Posterior cingulate gyrus (tissue), 11 donors: ENCODE measurements at regions not wholly inside any gene's neighbourhood (a gene's known extent, or its start where the extent isn't known, plus 50 kb on each side); places are given as distances from the start of the nearest gene placed in this dataset.

Experiments used
- DNase-seq, 10 donors: peaks; one replicate each; pipeline versions ENCODE4 v3.0.0 to v3.0.0-alpha.2; 2020 to 2021; ENCODE audit warnings: mixed read lengths in 3 of 10
- intact Hi-C: fragments of 100-400 bp; cut with DNase I; formaldehyde crosslinking; loops from one replicate; pipeline ENCODE4 v1.15.1; 2023

DNA sequence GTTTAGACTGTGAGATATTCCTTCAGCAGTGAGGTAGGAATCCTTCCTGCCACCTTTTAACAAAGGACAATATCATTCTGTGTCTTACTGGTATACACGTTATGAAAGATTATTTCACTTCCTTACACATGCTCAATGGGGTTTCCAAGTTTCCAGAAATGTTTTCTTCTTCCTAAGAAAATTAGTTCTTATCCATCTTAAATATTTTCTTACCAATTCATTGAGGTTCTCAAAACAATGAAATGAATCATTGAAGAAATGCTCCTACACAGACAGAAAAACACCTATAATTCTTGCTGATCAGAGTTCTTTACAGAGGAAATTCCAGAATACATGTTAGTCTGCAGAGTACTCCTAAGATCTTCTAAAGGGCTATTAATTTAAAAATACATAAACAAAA is 51.4 kb upstream of the SEC61G start:
- no peak for DNase-seq

DNA sequence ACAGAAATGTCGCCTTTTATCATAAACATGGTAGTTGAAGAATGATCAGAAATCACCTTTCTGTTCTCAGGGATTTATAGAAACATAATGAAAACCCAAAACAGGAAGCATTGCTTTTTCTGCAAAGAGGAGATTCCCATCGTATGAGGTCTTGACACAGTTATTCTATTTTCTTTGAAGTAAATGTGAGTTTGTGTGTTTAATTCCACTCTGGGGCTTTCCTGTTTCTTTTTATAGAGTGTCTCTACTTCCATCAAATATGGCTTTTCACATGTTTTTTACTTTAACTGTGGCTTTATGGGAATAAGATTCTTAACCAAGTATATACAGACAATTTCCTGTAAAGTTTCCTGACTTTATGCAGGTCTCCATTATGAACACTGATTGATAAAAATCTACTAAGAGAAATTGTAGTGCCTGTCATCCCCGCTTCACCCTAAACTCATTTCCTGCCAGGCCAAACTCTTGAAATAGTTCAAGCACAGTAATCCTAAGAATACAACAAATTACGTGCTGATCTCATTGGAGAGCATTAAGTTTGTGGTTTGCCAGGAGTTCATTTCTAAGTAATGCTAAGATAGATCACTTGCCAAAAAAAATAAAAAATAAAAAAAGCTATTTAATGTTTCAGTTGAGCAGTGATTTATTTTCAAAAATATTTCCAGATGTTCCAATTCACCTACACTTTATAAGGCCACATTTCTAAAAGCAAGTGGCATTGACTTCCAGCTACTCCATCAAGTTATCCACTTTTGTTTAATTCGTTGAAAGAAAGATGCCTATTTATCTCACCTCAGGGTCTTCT is 52.2 kb upstream of the SEC61G start:
- intact Hi-C loops: no loop called here
- DNase-seq: no peak

More for the DNA sequence above, 51.4 kb upstream of the SEC61G start:
- intact Hi-C loops: no loop called here

DNA sequence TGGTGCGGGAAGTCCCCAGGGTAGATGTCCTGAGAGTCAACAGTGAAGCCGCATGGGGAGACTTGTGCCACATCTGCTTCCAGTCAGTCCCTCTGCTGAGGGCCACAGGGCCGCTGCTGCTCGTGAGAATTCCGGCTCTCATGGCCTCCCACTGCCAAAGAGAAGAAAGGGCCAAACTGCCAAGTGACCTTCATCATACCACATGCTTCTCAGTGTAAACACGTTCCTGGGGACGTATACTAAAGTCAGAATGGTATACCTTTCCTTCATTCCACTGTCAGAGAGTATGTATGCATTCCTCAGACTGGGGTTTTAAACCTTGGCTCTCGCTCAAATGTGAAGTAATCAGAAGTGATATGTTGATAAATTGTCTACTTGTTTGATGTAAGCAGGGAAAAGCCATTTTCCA is 52.8 kb upstream of the SEC61G start:
- DNase-seq: no peak
- intact Hi-C loops: no loop called here

DNA sequence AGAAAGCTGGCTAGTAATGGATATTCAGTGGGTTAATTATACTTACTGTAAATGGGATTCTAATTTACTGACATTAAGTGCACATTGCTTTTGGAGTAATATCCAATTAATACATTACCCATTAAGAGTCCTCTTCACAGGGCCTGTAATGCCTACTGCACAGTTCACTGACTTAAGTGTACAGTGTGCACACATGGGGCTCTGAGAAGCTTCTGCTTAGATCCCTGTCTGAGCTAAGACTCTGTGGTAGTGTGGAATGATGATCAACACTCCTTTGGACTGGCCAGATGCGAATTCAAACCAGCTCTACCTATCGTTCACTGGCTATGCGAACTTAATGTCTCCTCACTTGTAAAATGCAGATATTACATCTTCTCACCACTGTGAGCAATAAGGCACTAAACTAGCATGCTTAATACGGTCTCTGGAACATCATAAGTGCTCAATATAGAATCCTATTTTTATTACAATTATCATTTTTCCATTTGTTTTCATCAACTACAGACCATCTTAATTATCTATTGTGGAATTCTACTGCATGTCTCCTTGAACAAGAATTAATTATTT is 53.8 kb upstream of the SEC61G start:
- intact Hi-C loops: no loop called here
- DNase-seq: no peak

DNA sequence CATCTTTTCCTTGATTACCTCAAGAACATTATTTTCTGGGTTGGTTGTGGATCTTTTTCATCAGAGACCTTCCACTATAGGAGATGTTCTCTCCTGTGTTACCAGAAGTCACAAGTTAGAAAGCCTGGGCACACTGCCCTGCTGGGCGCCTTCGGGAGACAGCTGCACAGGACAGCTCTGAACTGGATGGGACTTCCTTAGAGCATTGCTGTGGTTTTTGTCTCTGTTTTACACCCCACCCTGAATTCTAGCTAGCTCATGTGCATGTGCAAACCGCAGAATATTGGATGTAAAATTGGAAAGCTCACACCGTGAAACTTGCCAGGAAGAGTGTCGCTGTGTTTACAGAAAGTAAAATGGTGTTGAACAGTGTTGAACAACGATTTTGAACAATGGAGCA is 54.4 kb upstream of the SEC61G start:
- DNase-seq: no peak
- intact Hi-C loops: no loop called here

DNA sequence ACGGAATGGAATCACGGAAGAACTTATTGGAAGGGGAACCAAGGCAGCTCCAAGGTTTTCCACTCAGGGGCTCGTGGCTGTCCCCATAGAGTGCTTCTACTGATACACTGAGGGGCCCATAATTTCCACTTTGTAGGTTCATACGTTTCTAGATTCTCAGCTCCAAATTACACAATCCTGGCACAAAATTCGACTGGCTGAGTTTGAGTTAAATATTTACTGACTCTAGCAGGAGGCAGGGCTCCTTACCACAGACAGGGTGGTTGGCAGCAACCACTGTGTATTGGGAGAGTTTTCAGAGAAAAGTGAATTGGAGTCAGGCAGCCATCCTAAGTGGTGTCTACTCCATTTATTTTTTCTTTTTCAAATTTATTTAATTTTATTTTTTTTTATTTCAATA is 55.4 kb upstream of the SEC61G start:
- intact Hi-C loops: no loop called here
- DNase-seq: no peak

DNA sequence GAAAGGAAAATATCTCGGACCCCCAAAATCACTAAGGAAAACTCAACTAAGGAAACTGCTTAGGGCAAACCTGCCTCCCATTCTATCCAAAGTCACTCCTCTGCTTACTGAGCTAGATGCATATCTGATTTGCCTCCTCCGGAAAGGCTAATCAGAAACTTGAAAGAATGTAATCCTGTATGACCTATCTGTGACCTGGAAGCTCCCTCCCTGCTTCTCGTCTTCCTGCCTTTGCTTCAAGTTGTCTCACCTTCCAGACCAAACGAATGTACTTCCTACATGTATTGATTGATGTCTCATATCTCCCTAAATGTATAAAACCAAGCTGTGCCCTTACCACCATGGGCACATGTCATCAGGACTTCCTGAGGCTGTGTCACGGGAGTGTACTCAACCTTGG is 58.1 kb upstream of the SEC61G start:
- no peak for DNase-seq
- intact Hi-C loops: no loop called here

DNA sequence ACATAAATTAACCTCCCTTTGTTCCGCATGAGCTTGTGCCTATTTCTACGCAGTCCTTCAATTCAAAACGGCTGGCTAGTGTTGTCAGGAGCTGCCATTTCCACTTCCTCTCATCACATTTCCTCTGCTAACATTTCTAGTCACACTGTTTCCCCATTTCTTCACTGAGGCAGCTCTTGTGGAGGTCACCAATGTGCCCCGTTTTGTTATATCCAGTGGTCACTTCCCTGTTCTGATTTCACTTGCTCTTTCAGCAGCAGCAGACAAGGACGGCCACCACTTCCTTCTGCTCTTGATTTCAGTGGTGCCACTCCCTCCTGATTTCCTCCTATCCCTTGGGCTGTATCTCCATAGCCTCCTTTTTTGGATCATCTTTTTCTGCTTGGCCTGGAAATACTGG is 64.8 kb upstream of the SEC61G start:
- DNase-seq: no peak
- intact Hi-C loops: no loop called here

DNA sequence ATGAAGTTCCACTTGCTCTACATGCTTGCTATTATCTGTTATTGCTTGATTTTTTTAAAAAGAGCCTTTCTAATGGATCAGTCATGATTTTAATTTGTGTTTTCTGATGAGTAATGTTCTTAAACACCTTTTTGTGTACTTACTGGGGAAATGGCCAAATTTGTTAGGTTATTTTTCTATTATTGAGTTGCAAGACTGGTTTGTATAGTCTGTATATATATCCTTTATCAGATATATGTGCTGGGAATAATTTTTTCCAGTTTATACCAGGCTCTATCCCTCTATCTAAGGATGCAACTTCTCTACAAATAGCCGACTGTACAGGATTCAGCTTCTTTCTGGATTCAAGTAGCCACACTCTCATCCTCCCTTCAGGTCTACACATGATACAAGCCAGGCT is 65.6 kb upstream of the SEC61G start:
- intact Hi-C loops: no loop called here
- DNase-seq: no peak

DNA sequence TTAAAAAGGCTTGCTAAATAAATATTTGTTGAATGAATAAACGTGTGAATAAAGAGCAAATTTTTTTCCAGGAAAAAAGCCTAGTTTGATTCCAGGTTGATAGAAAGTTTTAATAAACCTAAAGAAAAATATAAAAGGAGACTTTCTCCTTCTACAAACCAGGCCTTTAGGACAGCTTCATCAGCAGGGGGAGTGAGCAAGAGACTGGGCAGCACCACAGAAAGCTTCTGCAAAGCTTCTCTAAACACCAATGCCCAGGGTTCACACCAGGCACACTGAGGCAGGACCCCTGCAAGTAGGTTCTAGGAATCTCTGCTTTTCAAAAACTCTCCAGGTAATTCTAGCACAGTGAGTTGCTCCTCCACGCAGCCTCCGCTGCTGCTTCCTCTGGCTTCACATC is 66.4 kb upstream of the SEC61G start:
- no peak for DNase-seq
- intact Hi-C loops: no loop called here

DNA sequence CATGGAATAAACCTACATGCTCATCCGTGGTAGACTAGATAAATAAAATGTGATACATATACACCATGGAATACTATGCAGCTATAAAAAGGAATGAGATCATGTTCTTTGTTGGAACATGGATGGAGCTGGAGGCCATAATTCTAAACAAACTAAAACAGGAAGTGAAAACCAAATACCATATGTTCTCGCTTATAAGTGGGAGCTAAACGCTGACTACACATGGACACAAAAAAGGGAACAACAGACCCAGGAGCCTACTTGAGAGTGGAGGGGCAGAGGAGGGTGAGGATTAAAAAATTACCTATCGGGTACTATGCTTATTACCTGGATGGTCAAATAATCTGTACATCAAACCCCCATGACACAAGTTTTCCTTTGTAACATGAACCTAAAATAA is 68.7 kb upstream of the SEC61G start:
- DNase-seq: no peak
- intact Hi-C loops: no loop called here

DNA sequence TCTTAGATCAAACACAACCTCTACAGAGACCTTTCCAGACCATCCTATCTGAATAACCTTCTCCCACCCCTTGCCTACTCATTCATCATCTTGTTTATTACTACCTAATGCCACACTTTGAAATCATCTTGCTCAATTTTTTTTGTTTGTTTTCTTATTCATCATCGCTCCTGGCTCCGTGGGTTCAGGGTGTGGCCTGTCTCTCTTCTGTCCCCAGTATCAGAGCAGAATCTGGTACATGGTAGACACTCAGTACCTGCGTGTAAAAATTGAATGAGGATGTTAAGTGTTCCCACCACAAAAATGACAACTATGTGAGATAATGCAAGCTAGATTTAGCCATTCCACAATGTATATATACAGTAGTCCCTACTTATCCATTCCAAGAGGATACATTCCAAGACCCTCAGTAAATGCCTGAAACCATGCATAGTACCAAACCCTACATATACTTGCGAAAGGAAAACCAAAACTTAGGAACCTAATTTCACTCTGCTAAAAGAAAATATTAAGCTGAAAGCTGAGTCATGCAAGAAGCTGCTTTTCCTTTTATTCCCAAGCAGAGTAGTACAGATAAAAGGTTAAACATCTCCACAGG is 72.1 kb upstream of the SEC61G start:
- intact Hi-C loops: no loop called here

DNA sequence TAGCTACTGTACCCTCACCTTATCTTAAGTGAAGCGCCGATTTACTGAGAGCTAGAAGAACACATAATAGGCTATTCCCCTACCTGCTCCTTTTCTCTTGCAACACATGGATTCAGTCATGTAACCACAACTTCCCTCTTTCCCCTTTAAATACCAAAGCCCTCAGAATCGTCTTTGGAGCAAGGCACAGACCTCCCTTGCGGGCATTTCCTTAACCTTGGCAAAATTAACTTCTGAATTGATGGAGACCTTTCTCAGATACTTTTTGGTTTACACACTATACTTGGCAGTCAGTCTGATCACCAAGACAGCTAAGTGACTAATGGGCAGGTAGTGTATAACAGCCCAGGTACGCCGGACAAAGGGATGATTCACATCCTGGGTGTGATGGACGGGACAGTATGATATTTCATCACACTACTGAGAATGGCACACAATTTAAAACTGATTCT is 72.7 kb upstream of the SEC61G start:
- intact Hi-C loops: no loop called here
- DNase-seq: no peak

More for the DNA sequence above, 72.1 kb upstream of the SEC61G start:
- DNase-seq: no peak

DNA sequence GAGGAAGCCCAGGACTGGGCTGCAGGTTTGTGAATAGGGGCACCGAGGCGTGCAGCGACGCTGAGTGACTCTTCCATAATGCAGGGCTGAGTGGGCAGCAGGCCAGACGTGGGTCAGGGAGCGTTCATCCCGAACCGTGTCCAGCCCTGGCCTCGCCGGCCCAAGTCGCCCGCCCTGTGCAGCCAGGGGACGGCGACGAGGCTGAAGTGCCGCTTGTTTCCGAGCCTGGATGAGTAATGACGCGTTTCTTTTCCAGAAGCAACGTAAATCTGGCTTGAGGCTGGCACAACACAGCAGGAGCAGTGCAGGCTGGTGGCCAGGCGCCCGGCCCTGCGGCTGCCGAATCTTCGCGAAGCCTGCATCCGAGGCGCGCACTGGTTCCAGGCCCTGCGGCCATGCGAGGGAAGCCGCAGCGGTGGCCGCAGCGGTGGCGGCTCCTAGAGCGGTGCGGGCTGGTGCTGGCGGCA is 74.0 kb upstream of the SEC61G start:
- DNase-seq: peak in 2 of 10 donors; percentile 76 to 83
- intact Hi-C loops: no loop called here

DNA sequence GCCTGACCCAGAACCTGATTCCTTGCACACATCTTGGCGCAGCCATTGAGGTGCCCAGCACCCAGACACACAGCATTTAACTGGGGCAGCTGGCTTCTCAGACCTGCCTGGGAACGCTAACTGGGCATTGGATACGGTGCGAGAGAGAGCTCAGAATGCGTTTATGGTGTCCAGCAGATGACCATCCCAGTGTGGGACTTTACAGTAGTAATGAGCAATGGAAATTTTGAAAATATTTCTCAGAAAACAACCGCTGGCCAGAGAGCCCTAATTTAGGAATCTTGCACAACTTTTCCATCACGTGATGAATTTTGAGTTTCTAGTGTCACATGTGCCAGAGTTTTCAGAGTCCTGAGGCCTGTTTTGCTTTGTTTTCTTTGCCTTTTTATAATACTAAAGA is 78.2 kb upstream of the SEC61G start:
- no peak for DNase-seq
- intact Hi-C loops: no loop called here

DNA sequence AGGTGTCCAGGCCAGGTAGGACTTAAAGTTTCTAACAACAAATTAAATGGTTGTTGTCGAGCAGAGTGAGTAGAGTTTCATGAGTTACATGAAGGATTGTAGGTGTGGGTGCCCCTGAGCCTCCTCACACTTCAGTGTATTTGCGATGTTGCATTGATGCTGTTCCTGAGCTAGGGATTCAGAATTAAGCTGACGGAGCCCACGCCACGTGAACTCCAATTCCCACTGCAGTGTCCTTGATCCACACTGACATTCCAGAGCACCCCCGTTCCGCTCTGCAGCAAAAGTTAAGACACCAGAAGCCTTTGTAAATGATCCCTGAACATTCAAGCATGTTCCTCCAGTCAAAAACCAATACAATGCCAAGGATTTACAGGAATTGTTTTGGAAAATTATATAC is 78.8 kb upstream of the SEC61G start:
- no peak for DNase-seq
- intact Hi-C loops: no loop called here

DNA sequence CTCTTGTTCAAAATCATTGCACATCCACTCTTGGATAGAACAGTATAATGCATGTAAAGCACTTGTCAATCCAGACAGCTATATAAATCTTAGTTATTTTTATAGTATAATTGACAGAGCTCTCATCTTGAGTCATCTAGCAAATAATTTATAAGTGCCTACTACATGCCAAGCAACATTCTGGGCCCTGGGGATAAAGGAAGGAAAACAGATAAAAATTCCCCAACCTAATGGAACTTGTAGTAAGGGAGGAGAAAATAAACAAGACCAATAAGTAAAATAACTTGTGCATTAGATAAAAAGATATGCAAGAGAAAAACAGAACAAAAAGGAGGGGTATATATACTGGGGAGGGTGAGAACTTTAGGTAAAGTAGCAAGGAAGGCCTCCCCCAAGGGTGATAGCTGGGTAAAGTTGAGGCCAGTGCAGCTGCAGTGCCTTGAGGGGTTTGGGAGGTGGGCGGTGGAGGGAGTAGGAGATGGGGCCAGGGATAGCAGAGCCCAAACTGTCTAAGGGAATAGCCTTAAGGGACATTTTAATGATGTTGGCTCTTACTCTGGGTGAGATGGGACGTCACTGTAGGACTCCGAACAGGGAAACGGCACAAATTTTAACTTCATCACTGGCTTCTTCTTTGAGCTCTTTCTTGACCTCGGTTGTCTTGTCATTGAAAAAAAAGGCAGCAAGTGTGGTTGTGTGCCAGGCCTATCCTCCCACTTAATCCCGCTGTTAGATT is 79.3 kb upstream of the SEC61G start:
- DNase-seq: no peak
- intact Hi-C loops: no loop called here

DNA sequence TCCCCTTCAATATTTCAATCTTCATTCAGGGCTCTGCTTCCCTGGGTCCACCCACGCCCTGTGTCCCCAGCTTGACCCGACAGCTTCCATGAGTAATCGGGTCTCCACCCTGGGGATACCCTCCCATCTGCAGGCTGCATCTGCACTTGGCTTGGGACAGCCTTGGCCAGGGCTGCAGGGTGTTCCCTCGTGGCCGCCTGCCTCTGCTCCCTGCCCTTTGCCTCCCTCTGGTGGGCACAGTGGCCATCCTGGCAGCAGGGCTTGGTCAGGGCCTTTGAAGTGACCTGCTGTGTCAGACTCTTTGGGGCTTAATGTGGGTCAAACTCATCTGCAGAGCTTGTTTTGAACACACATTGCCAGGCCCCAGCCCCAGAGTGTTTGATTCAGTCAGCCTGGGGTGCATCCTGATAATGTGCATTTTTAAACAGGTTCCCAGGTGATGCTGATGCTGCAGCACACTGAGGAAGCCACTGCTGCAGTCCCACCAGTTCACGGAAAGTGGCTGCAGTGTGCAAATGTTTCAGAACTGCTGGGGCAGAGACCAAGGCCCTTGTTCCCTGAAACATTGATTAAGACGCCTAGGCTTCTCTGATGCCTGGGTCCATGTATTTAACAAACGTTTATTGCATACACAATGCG is 80.7 kb upstream of the SEC61G start:
- peak in 7 of 10 donors; percentile 31 to 86 (median 49) for DNase-seq
- intact Hi-C loops: no loop called here

DNA sequence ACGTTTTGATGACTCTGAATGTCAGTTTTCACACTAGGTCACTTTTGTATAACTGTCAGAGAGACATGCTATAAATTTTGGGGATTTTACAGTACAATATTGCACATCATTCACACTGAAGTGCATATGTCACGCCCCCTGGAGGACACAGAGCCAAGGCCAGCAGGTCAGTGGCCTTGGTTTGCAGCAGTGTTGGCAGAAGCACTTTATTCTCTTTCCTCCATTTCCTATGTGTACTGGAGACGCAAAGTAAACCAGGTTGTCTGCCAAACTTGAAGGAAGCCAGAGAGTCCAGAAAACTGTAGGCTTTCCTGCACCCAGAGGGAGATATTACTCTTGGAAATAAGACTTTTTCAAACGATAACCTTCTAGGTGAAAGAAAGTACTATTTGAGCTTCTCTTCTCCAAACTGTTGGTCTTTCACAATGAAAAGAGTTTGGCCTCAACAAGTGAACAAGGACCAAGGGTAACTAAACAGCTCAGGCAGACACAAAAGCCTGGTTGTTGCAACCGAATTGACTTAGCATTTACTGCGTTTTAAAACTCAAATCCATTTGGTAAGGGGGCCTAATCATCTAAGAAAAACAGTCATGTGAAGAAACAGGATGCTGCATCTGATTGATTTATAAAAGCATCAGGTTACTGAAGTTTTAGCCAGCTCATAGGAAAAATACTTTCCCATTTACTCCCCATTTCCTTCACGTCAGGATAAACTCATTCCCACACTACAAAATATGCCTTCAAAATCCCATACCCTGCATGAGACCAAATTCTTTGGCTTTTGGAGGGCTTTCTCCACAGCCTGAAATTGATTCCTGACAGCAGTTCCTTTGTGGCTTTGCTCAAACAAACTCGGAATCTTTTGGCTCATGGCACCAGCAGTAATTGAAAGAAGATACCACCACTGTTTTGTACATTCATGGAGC is 83.0 kb upstream of the SEC61G start:
- no peak for DNase-seq
- intact Hi-C loops: no loop called here
